Motor neuron (in vitro differentiated cells): ENCODE measurements at regions not wholly inside any gene's neighbourhood (a gene's known extent, or its start where the extent isn't known, plus 50 kb on each side); places are given as distances from the start of the nearest gene placed in this dataset.
A peak's percentile ranks its signal among the peaks of the same experiment; 100 is the strongest.
"Not testable (repeated sequence)": the region's sequence is repeated elsewhere in the genome, so short reads cannot be mapped to it uniquely, and the experiment has no call there.

ENCODE experiments used
- ATAC-seq, 8 experiments: fragments of 200-7000 bp; cut with Tn5 transposase; replicated peaks in 6 of 8; 2 replicates each; pipeline ENCODE4 v1.8.0; 2021; ENCODE audit warnings: mild to moderate bottlenecking in 8 of 8, moderate library complexity in 8 of 8
- H3K27ac ChIP-seq, 2 donors: fragments of 250-450 bp; sonication (Bioruptor Pico); 2 replicates each; pipeline ENCODE4 v1.9.0; 2021; ENCODE audit warnings: antibody characterized with exemption in 2 of 2, mild to moderate bottlenecking in 2 of 2, moderate library complexity in 1 of 2
- H3K4me1 ChIP-seq, 2 donors: fragments of 250-450 bp; sonication (Bioruptor Pico); replicated peaks in 1 of 2; 2 replicates each; pipeline ENCODE4 v1.6.1; 2021; ENCODE audit warnings: antibody characterized with exemption in 2 of 2, mild to moderate bottlenecking in 2 of 2, moderate library complexity in 1 of 2
- H3K4me3 ChIP-seq, 5 donors: fragments of 250-450 bp; sonication (Bioruptor Pico); 2 replicates each; pipeline ENCODE4 v1.9.0; 2021; ENCODE audit warnings: antibody characterized with exemption in 5 of 5, mild to moderate bottlenecking in 5 of 5, moderate library complexity in 4 of 5
- WGBS, 10 experiments: fragments of 450-650 bp; shearing (Covaris generic); methylation state at CpG; one replicate each; pipeline ENCODE4 v1.0.0; 2022; 5-methylcytosine and 5-hydroxymethylcytosine counted together
- in situ Hi-C, 9 experiments: fragments of 400-800 bp; cut with MboI; loops; one replicate each; pipeline ENCODE4 v1.15.0; 2021; ENCODE audit warnings: low sequenced_read_pairs in 9 of 9, low pct_unique_long_range_greater_than_20kb in 2 of 9; ENCODE audit not compliant: unreplicated experiment in 9 of 9

DNA sequence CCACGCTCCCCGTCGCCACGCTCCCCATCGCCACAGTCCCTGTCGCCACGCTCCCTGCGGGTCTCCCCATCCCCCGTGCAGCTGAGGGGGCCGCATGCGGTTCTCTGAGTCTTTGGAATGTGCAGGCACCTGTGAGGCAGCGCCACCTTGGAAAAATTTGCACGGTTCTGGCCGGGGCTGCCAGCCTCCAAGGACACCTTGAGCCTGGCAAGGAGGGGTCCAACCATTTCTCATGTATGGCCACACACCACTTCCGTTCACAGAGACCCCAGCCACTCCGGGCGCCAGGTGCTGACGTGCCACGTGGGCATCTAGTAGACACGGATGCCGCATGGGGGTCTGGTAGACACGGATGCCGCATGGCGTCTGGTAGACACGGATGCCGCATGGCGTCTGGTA lies 70.5 kb upstream of the ADGRA1 start:
- ATAC-seq: peak in 1 of 8 experiments; percentile 23
- Histone ChIP-seq H3K4me1 (peaks cover 5 to 8% of the 10 kb centered on the region in 2 donors), H3K27ac (no peak overlapping the region), H3K4me3 (no peak overlapping the region)
- 82 to 98% methylated on average over 3 to 9 of the region's 27 CpGs; no CpG with 5 or more reads in 8 of the 10 experiments for WGBS, 10 experiments
- in situ Hi-C loops: no loop called here

DNA sequence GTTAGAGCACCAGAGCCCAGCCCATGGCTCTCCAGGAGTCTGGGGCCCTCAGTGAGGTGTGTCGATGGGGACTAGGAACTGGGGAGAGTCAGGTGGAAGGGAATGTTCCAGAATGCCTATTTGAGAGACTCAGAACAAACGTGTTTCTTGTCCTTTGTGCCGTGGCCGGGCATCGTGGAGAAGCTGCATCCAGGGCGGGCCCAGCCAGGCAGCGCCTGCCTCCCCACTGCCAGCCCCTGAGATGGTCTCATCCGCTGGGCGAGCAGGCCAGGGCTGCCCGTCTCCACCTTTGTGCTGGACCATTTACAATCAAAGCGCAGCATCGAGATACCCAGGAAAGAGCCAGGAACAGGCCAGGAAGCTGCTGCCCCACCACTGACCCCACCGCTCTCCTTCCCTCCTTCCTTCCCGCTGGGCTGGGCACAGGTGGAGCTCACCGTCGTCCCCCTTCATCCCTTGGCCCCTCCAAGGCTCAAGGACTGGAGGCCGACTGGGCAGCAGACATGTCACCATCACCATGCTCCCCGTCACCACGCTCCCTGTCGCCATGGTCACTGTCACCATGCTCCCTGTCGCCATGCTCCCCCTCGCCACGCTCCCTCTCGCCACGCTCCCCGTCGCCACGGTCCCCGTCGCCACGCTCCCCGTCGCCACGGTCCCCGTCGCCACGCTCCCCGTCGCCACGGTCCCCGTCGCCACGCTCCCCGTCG lies 71.1 kb upstream of the ADGRA1 start:
- in situ Hi-C loops: no loop called here
- 62 to 95% (median 86%) methylated on average over 2 to 4 of the region's 45 CpGs; no CpG with 5 or more reads in 6 of the 10 experiments for WGBS, 10 experiments
- Histone ChIP-seq H3K4me3 (no peak overlapping the region), H3K27ac (no peak overlapping the region), H3K4me1 (peaks cover under 1 to 8% of the 10 kb centered on the region in 2 donors)
- ATAC-seq: peak in 1 of 8 experiments; percentile 39

DNA sequence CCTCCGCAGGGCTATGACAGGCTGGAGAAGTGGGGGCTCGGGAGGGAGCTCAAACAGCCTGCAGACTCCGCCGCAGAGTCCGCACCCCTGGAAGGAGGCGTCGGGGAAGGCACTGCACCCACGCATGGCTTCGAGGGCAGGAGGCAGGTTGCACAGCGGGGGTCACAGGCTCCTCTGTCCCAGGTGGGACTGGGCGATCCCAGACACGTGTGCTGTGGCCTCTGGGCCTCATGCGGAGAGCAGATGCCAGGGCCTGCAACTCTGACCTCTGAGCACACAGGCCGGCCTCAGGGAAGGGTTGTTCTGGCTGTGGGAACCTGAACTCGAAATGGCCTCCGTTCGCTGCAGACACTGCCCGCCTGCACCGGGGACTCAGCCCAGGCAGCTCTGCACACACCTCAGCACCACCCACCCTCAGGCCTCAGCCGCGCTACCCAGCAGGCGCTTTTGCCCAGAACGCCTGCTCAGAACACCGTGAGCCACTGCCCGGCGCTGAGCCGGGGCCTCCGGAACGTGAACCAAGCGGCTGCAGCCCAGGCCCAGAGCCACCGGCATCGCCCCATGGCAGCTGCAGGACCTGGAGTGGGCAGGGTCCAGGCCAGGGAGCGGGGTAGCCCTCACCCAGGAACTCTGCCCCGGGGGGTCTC lies 71.8 kb upstream of the ADGRA1 start:
- 20 to 100% (median 88%) methylated on average over 1 to 17 of the region's 34 CpGs; no CpG with 5 or more reads in 5 of the 10 experiments for WGBS, 10 experiments
- in situ Hi-C loops: no loop called here
- ATAC-seq: no peak
- Histone ChIP-seq H3K4me3 (no peak overlapping the region), H3K27ac (no peak overlapping the region), H3K4me1 (peaks cover 0 to 8% of the 10 kb centered on the region in 2 donors)

DNA sequence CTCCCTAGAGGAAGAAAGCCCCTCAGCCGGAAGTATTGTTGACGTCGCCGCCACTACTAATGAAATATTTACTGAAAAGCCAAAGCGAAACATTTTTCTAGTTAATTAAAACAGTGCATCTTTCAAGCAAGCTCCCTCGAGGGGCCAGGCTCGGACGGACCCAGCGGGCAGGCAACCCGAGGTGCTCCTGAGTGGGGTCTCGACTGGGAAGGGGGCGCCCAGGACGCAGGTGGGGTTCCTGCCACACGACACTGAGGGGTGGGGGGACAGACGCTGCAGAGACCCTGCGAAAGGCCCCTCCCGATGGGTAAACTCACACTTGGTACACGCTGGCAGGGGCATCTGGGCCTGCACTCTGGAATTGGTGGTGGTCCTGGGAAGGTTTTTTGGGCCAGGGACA lies 72.4 kb upstream of the ADGRA1 start:
- WGBS, 10 experiments: 20 to 100% (median 77%) methylated on average over 1 to 5 of the region's 18 CpGs; no CpG with 5 or more reads in 5 of the 10 experiments
- in situ Hi-C loops: no loop called here
- ATAC-seq: no peak
- Histone ChIP-seq H3K27ac (no peak overlapping the region), H3K4me3 (no peak overlapping the region), H3K4me1 (peaks cover 0 to 8% of the 10 kb centered on the region in 2 donors)

DNA sequence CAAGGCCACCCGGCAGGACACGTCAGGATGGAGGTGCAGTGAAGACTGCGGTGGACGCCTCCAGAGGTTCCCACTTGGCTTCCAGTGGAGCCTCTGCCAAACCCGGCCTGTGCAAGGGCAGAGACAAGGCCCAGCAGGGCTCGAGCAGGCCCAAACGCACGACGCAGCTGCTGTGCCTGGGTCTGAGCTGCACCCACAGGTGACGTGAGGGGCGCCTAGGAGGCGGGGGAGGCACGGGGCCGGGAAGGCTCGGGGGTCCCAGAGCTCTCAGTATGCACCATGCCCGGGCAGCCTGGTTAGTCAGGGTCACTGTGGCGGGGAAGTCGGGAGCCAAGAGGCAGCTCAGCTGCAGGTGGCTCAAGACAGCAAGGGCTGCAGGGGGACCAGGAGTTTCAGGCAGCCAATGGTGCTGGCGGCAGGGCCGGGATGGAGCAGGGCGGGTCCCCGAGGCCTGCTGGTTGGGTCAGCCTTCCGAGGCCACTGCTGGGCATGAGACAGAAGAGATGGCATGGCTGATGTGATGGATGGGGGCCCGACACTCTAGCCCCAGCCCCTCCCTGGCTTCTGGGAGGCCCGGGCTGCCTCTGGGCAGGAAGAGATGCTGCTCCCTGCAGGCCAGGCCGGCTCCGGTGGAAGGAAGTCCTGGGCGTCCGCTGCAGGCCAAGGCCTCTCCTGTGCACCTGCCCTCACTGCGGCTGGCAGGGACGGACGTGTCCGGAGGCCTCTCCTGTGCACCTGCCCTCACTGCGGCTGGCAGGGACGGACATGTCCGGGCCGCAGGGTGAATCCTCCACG lies 72.2 kb upstream of the CFAP46 start:
- H3K4me3 ChIP-seq: no peak overlapping the region
- no peak overlapping the region for H3K27ac ChIP-seq
- 57 to 100% (median 91%) methylated on average over 1 to 14 of the region's 38 CpGs; no CpG with 5 or more reads in 4 of the 10 experiments for WGBS, 10 experiments
- H3K4me1 ChIP-seq: peaks cover under 1 to 12% of the 10 kb centered on the region in 2 donors
- in situ Hi-C loops: no loop called here
- peak in 2 of 8 experiments; percentile 16 to 19 for ATAC-seq

DNA sequence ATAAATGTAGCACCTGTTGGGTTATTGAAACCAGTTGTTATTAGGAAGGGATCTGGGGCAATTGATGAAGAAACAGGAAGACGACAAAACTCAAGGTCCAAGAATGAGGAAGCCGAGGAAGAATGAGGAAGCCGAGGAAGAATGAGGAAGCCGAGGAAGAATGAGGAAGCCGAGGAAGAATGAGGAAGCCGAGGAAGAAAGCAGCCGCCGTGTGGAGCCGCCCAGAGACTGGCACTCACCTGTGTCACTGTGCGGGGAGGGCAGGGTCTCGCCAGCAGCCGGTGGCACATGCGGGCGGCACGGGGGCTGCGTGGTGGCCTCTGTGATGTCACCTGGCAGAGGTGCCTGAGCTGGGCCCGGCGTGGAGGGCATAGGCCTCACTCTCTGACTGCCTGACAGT lies 71.1 kb upstream of the CFAP46 start:
- Histone ChIP-seq H3K4me1 (peaks cover 12 to 18% of the 10 kb centered on the region in 2 donors), H3K4me3 (no peak overlapping the region), H3K27ac (no peak overlapping the region)
- in situ Hi-C loops: no loop called here
- 52 to 100% (median 90%) methylated on average over 3 to 16 of the region's 18 CpGs; no CpG with 5 or more reads in 1 of the 10 experiments for WGBS, 10 experiments
- no peak for ATAC-seq

DNA sequence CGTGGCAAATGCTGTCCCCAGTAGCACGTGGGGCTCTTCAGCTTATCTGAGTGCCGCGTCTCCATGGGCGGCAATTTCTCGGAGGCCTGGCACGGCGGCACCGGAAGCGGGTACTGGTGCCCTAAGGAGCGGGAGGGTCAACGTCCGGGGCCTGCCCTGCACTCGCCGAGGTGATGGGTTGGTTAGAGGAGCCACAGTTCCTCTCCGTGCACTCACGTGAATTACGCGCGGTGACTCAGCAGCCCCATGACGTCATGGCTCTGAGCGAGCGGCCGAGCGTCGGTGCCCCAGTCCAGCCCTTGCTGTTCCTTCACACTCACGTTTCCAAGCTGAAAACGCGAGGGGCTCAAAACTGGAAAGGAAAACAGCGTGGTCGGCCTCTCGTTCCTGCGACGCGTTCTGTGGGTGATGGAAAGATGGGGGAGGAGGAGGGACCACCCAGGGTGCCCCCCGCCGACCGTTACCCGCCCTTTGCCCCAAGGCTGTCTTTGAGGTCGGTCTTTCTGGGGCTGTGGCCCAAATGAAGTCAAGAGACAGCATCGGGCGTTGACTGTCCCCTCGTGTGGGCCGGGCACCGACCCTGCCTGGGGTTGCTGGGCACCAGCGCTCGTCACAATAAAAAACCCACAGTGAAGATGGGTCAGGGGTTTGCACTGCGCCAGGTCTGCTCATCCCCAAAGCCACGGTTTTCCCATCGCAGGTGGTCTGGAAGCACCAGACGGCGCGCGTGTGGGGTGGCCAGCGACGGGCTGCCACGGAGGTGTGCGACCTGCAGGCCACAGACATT lies 70.4 kb upstream of the CFAP46 start:
- Histone ChIP-seq H3K4me1 (peaks cover 12 to 18% of the 10 kb centered on the region in 2 donors), H3K27ac (no peak overlapping the region), H3K4me3 (no peak overlapping the region)
- in situ Hi-C loops: no loop called here
- ATAC-seq: peak in 1 of 8 experiments; percentile 44
- 80 to 100% (median 93%) methylated on average over 1 to 26 of the region's 58 CpGs; no CpG with 5 or more reads in 3 of the 10 experiments for WGBS, 10 experiments

DNA sequence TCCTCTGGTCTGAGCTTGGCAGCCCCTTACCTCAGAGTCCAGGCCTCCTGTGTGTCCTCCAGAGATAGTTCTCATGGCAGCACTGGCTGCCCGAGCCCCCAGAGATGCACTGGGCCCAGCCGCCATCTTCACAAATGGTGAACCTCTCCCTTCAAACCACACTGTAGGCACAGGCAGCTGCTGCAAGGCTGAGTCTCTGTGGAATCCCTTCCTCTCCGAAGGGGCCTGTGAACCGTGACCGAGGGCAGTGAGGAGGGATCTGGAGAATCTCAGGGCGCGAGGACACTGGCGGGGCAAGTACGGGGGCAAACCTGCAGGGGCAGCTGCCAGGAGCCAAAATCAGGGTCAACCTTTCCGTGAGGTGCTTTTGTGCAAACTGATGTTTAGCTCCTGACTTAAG lies 69.5 kb upstream of the CFAP46 start:
- no peak for ATAC-seq
- in situ Hi-C loops: no loop called here
- Histone ChIP-seq H3K27ac (no peak overlapping the region), H3K4me1 (peaks cover 12 to 18% of the 10 kb centered on the region in 2 donors), H3K4me3 (no peak overlapping the region)
- 40 to 100% (median 81%) methylated on average over 1 to 4 of the region's 10 CpGs; no CpG with 5 or more reads in 4 of the 10 experiments for WGBS, 10 experiments

DNA sequence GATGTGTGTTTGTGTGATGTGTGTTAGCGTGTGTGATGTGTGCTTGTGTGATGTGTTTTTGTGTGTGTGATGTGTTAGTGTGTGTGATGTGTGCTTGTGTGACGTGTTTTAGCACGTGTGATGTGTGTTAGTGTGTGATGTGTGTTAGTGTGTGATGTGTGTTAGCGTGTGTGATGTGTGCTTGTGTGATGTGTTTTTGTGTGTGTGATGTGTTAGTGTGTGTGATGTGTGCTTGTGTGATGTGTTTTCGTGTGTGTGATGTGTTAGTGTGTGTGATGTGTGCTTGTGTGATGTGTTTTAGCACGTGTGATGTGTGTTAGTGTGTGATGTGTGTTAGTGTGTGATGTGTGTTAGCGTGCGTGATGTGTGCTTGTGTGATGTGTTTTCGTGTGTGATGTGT lies 69.0 kb upstream of the CFAP46 start:
- H3K4me3 ChIP-seq, H3K27ac ChIP-seq, ATAC-seq, in situ Hi-C loops: not testable (repeated sequence)
- WGBS, 10 experiments: 80 to 83% methylated on average over 1 to 3 of the region's 9 CpGs; no CpG with 5 or more reads in 8 of the 10 experiments
- H3K4me1 ChIP-seq: peaks cover 12 to 18% of the 10 kb centered on the region in 2 donors

DNA sequence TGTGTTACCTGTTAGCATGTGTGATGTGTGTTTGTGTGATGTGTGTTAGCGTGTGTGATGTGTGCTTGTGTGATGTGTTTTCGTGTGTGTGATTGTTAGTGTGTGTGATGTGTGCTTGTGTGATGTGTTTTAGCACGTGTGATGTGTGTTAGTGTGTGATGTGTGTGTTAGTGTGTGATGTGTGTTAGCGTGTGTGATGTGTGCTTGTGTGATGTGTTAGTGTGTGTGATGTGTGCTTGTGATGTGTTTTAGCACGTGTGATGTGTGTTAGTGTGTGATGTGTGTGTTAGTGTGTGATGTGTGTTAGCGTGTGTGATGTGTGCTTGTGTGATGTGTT lies 68.4 kb upstream of the CFAP46 start:
- ATAC-seq, H3K27ac ChIP-seq, in situ Hi-C loops, H3K4me3 ChIP-seq: not testable (repeated sequence)
- H3K4me1 ChIP-seq: peaks cover 12 to 18% of the 10 kb centered on the region in 2 donors
- WGBS, 10 experiments: 60 to 96% (median 85%) methylated on average over 1 to 5 of the region's 6 CpGs; no CpG with 5 or more reads in 6 of the 10 experiments

DNA sequence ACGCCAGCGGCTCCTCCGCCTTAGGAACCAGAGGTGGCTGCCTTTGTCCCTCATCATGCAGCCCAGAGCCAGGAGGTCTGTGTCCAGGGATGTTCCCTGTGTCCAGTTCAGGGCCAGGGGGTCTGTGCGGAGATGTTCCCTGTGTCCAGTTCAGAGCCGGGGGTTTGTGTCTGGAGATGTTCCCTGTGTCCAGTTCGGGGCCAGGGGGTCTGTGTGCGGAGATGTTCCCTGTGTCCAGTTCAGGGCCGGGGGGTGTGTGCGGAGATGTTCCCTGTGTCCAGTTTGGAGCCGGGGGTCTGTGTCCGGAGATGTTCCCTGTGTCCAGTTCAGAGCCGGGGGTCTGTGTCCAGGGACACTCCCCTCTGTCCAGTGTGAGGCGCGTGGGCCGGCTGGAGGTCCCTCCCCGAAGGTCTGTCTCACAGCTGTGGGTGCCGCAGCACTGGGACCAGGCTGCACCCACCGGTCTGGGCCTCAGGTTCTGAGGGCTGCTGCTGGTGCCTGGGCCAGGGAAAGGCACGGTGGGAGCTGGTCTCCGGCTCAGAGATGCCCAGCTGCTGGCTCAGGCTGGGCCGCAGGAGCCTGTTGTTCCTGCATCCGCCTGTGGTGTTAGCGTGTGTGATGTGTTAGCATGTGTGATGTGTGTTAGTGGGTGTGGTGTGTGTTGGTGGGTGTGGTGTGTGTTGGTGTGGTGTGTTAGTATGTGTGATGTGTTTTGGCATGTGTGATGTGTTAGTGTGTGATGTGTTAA lies 67.9 kb upstream of the CFAP46 start:
- 75 to 100% (median 85%) methylated on average over 2 to 8 of the region's 23 CpGs; no CpG with 5 or more reads in 6 of the 10 experiments for WGBS, 10 experiments
- no peak overlapping the region for H3K4me3 ChIP-seq
- ATAC-seq: peak in 3 of 8 experiments; percentile 8 to 39 (median 12)
- in situ Hi-C loops: no loop called here
- no peak overlapping the region for H3K27ac ChIP-seq
- H3K4me1 ChIP-seq: peaks cover 12 to 16% of the 10 kb centered on the region in 2 donors
